Muscle of leg (tissue), 3 donors: ENCODE measurements at regions not wholly inside any gene's neighbourhood (a gene's known extent, or its start where the extent isn't known, plus 50 kb on each side); places are given as distances from the start of the nearest gene placed in this dataset.
"Not testable (repeated sequence)": the region's sequence is repeated elsewhere in the genome, so short reads cannot be mapped to it uniquely, and the experiment has no call there.

Source experiments
- DNase-seq: peaks from one replicate; pipeline ENCODE4 v3.0.0; 2013
- H3K27ac ChIP-seq: one replicate; pipeline ENCODE4 v1.5.1; 2013; ENCODE audit warnings: mild to moderate bottlenecking, low read length, control low read depth
- H3K27me3 ChIP-seq: one replicate; pipeline ENCODE4 v1.6.1; 2013; ENCODE audit warnings: low read length; ENCODE audit not compliant: control insufficient read depth, insufficient read depth
- H3K36me3 ChIP-seq: one replicate; pipeline ENCODE4 v1.6.1; 2013; ENCODE audit warnings: low read length; ENCODE audit not compliant: control insufficient read depth, insufficient read depth
- H3K4me1 ChIP-seq: one replicate; pipeline ENCODE4 v1.6.1; 2013; ENCODE audit warnings: low read length; ENCODE audit not compliant: control insufficient read depth, insufficient read depth
- H3K4me3 ChIP-seq: one replicate; pipeline ENCODE4 v1.5.1; 2013; ENCODE audit warnings: low read length, control low read depth
- H3K9me3 ChIP-seq: replicated peaks from 2 replicates; pipeline ENCODE4 v1.6.1; 2013; ENCODE audit warnings: low read depth, low read length; ENCODE audit not compliant: control insufficient read depth
- WGBS: methylation state at CpG from one replicate; pipeline ENCODE4 v1.1.5; 2013; ENCODE audit warnings: missing lambda C conversion rate; ENCODE audit not compliant: insufficient coverage; 5-methylcytosine and 5-hydroxymethylcytosine counted together

DNA sequence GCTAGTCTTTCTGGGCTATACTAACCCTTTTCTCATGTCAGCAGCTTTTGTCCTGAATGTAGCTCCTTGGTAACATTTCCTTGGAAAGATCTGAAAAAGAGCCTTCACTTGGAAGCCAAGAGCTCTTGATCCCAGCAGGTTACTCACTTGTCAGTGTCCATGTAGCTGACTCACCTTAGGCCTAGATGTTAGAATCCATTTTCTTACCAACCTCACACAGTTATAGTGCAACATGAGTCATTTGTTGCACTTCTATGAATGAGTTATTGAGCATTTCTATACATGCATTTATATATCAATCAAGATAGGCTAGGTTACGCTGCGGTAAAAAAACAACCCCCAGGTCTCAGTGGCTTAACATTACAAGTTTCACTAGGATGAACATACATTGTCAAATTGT is 106.8 kb upstream of the SLC7A14 start:
- H3K27ac ChIP-seq = no peak overlapping the region
- no peaks in the 10 kb centered on the region for H3K4me1 ChIP-seq
- no peak overlapping the region for H3K4me3 ChIP-seq
- DNase-seq = no peak
- WGBS = no CpG with 5 or more reads among the region's 2 CpGs
- H3K36me3 ChIP-seq = no peaks in the 10 kb centered on the region
- no peaks in the 10 kb centered on the region for H3K9me3 ChIP-seq
- H3K27me3 ChIP-seq = no peaks in the 10 kb centered on the region

DNA sequence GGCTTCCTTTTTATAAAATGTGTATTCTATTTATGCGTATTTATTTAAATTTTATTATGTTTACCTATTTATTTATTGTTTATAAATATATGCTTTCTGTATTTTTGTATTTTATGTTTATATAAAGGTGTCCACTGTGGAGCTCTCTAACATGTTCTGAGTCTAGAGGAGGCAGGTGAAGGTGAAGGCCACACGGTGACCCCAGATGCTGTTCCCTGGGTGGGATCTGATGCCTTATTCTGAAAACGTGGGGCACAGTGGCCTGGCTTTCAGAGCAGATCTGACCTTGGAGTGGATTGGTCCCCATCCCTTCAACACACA is 104.7 kb upstream of the SLC7A14 start:
- Histone ChIP-seq H3K36me3 (no peaks in the 10 kb centered on the region), H3K4me3 (no peak overlapping the region), H3K27me3 (no peaks in the 10 kb centered on the region), H3K4me1 (no peaks in the 10 kb centered on the region), H3K27ac (no peak overlapping the region), H3K9me3 (no peaks in the 10 kb centered on the region)
- DNase-seq = no peak
- WGBS = 33% methylated on average over 1 of the region's 3 CpGs

DNA sequence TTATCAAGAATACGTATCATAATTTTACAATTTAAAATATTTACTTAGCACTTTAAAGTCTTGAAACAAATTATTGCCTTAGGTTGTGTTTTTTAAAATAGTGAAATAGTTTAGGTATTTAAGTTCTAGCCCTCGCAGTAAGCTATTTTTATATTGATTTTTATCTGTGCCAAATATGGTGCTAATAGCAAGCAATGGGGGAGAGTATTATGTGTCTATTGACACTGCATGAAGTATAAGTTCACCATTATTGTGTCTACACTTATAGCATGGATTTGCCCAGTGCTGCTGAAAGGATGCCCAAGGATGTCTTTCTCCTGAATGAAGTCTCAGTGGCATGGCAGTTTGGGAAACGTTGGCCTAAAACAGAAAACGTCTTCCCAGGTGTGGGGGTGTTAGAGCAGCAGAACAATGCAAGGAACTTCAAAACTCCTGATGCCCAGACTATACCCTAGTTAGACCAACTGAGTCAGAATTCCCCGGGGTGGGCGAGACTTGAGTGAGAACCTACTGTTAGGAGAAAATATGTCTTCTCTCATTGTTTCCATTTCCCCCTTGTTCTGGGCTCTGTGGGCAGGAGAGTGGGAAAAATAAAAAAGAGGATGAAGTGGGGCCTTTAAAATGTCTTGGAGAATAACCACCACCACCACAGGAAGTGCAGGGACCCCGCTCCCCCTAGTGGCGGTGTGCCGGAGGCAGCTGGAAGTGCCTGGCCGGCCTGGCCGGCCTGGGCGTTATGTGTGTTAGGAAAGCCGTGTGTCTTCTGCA is 104.2 kb upstream of the SLC7A14 start:
- Histone ChIP-seq H3K9me3 (no peaks in the 10 kb centered on the region), H3K27ac (no peak overlapping the region), H3K4me1 (no peaks in the 10 kb centered on the region), H3K4me3 (no peak overlapping the region), H3K27me3 (no peaks in the 10 kb centered on the region), H3K36me3 (no peaks in the 10 kb centered on the region)
- no CpG with 5 or more reads among the region's 13 CpGs for WGBS
- peak; percentile 15 for DNase-seq

- Histone ChIP-seq H3K27ac (no peak overlapping the region), H3K4me3 (no peak overlapping the region), H3K9me3 (no peaks in the 10 kb centered on the region), H3K36me3 (no peaks in the 10 kb centered on the region), H3K27me3 (no peaks in the 10 kb centered on the region), H3K4me1 (no peaks in the 10 kb centered on the region)
- WGBS = 43% methylated on average over 3 of the region's 4 CpGs
- peak; percentile 23 for DNase-seq
These were observed 103.5 kb upstream of the SLC7A14 start for GRCh38 chr3:170689296-170689829.

DNA sequence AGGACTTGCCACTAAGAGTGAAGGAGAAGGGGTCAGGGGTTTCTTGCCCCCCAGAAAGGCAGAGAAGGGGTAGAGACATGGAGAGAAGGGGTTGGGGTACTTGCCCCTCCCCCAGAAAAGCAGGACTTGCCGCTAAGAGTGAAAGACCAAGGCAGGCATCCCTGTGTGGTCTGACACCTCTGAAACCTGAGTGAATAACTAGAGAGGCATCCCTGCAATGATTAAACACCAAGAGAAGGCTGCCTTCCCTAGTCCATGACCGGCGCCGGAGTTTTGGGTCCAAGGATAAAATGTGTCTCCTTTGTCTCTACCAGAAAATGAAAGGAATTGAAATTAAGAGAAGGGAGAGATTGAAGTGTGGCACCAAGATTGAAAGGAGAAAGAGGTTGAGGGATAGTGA is 102.3 kb upstream of the SLC7A14 start:
- WGBS = 100% methylated on average over 1 of the region's 4 CpGs
- H3K36me3 ChIP-seq, H3K4me3 ChIP-seq, DNase-seq, H3K4me1 ChIP-seq, H3K27ac ChIP-seq, H3K27me3 ChIP-seq, H3K9me3 ChIP-seq: not testable (repeated sequence)

DNA sequence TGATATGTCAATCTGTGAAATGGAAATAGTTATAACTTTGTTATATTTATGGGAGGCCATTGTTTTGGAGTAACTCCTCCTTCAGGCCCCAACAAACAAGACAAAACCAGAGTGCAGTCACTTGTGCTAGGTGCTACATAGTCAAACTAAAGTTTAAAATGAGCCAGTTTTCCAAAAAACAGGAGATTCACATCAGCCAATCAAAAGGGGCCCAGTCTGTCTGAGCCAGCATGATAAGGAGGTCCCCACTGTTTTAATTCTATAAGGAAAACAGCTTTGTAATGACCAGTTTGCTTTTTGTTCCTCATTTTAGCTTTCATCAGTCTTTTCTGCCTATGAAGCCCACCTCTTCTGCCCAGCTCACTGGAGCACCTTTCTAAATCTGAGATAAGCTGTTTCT is 94.7 kb upstream of the SLC7A14 start:
- no peaks in the 10 kb centered on the region for H3K36me3 ChIP-seq
- no peaks in the 10 kb centered on the region for H3K9me3 ChIP-seq
- H3K27ac ChIP-seq = no peak overlapping the region
- H3K27me3 ChIP-seq = no peaks in the 10 kb centered on the region
- no peak overlapping the region for H3K4me3 ChIP-seq
- no peaks in the 10 kb centered on the region for H3K4me1 ChIP-seq
- no peak for DNase-seq

DNA sequence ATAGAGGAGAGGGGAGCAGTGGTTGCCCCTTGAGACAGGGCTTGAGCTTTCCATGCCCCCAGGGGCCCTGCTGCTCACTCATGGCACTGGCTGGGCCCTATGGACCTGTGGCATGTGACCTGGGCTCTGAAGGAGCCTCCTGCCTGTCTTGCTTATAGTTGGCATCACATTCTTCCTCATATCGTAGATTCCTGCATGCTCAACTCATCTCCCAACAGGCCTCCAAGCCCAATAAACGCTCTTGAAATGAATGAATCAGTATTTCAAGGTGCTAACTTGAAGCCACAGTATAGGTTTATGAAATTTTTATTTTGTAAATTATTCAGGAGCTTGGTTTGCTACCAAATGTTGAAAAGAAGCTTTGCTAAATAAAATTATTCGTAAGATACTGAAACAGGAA is 93.3 kb upstream of the SLC7A14 start:
- Histone ChIP-seq H3K9me3 (no peaks in the 10 kb centered on the region), H3K4me3 (no peak overlapping the region), H3K27ac (no peak overlapping the region), H3K36me3 (no peaks in the 10 kb centered on the region), H3K27me3 (no peaks in the 10 kb centered on the region), H3K4me1 (no peaks in the 10 kb centered on the region)
- DNase-seq = no peak
- WGBS = no CpG with 5 or more reads among the region's 3 CpGs

DNA sequence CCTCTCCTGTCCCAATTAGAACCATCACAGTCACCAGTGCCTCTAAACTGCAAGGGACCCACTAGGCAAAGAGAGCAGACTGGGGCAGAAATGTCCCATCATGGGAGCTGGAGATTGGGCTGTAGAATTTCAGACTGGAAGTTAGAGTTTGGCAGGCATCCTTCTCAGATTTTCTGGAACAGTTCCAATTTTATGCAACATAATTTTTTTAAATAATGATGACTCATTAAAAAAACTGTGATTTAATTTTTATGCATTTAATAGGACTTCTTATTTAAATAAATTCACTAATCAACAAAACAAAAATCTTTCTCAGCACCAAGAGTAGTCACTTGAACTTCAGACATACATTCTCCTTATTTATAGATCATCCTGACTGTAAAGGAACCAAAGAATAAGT is 84.6 kb upstream of the SLC7A14 start:
- no peak overlapping the region for H3K4me3 ChIP-seq
- H3K36me3 ChIP-seq = no peaks in the 10 kb centered on the region
- no peak overlapping the region for H3K27ac ChIP-seq
- DNase-seq = no peak
- H3K4me1 ChIP-seq = no peaks in the 10 kb centered on the region
- no peaks in the 10 kb centered on the region for H3K27me3 ChIP-seq
- no peaks in the 10 kb centered on the region for H3K9me3 ChIP-seq

DNA sequence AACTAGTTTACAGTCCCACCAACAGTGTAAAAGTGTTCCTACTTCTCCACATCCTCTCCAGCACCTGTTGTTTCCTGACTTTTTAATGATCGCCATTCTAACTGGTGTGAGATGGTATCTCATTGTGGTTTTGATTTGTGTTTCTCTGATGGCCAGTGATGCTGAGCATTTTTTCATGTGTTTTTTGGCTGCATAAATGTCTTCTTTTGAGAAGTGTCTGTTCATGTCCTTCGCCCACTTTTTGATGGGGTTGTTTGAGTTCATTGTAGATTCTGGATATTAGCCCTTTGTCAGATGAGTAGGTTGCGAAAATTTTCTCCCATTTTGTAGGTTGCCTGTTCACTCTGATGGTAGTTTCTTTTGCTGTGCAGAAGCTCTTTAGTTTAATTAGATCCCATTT is 77.1 kb upstream of the SLC7A14 start:
- not testable (repeated sequence) for DNase-seq, H3K27me3 ChIP-seq, H3K27ac ChIP-seq, H3K4me1 ChIP-seq, H3K36me3 ChIP-seq, H3K9me3 ChIP-seq, H3K4me3 ChIP-seq
- WGBS = no CpG with 5 or more reads among the region's 3 CpGs

DNA sequence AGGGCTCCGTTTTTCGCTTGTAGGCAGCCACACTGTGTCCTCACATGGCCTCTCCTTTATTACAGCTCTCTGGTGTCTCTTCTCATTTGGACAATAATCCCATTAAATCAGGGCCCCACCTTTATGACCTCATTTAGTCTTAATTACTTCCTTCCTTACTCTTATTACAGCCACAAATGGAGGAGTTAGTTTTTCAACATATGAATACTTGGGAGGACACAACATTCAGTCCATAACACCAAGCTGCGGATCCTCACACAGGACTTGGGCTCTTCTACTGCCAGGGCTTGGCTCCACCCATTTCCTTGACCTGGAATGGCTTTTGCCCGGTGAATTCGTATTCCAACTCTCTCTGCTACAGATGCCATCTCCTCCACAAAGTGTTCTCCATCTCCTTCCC is 74.3 kb upstream of the SLC7A14 start:
- Histone ChIP-seq H3K27me3 (no peaks in the 10 kb centered on the region), H3K27ac (no peak overlapping the region), H3K4me3 (no peak overlapping the region), H3K36me3 (no peaks in the 10 kb centered on the region), H3K9me3 (no peaks in the 10 kb centered on the region), H3K4me1 (no peaks in the 10 kb centered on the region)
- no peak for DNase-seq
- WGBS = 75% methylated on average over 5 of the region's 5 CpGs

- no peak overlapping the region for H3K4me3 ChIP-seq
- H3K9me3 ChIP-seq = no peaks in the 10 kb centered on the region
- no peaks in the 10 kb centered on the region for H3K4me1 ChIP-seq
- H3K27ac ChIP-seq = no peak overlapping the region
- peaks cover 2% of the 10 kb centered on the region for H3K27me3 ChIP-seq
- no CpG with 5 or more reads among the region's 2 CpGs for WGBS
- no peaks in the 10 kb centered on the region for H3K36me3 ChIP-seq
- no peak for DNase-seq
These were observed 71.4 kb upstream of the SLC7A14 start for GRCh38 chr3:170657312-170657711.
